ENCODE measurements at regions not wholly inside any gene's neighbourhood (a gene's known extent, or its start where the extent isn't known, plus 50 kb on each side); places are given as distances from the start of the nearest gene placed in this dataset.

DNA sequence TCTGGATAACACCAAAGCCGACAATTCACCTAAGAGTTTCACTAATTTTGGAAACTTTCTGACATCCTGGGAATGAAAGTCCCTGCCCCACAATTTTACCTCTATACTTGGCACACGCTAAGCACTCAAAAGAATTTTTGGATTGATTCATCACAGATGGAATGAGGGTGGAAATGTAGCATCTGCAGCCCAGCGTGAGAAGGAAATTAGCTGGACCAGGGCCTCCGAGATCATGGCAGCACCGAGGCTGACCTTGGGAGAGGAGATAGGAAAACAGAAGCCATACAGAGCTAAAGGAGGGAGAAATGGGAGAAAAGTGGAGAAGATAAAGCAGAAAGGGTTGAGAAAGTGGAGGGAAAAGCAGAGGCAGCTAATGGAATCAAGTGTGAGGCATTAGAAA, 606.6 kb upstream of the DPP6 start:
- TF ChIP-seq, protein P1, sequence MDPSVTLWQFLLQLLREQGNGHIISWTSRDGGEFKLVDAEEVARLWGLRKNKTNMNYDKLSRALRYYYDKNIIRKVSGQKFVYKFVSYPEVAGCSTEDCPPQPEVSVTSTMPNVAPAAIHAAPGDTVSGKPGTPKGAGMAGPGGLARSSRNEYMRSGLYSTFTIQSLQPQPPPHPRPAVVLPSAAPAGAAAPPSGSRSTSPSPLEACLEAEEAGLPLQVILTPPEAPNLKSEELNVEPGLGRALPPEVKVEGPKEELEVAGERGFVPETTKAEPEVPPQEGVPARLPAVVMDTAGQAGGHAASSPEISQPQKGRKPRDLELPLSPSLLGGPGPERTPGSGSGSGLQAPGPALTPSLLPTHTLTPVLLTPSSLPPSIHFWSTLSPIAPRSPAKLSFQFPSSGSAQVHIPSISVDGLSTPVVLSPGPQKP (IDR thresholded peaks at IDR 0.05; ENCODE audit: borderline replicate concordance, low read depth, low read length): no peak
- TF ChIP-seq, protein P2, sequence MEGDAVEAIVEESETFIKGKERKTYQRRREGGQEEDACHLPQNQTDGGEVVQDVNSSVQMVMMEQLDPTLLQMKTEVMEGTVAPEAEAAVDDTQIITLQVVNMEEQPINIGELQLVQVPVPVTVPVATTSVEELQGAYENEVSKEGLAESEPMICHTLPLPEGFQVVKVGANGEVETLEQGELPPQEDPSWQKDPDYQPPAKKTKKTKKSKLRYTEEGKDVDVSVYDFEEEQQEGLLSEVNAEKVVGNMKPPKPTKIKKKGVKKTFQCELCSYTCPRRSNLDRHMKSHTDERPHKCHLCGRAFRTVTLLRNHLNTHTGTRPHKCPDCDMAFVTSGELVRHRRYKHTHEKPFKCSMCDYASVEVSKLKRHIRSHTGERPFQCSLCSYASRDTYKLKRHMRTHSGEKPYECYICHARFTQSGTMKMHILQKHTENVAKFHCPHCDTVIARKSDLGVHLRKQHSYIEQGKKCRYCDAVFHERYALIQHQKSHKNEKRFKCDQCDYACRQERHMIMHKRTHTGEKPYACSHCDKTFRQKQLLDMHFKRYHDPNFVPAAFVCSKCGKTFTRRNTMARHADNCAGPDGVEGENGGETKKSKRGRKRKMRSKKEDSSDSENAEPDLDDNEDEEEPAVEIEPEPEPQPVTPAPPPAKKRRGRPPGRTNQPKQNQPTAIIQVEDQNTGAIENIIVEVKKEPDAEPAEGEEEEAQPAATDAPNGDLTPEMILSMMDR (conservative IDR thresholded peaks at IDR 0.05; ENCODE audit: low read depth, low read length): no peak
- TF ChIP-seq SMC3 (IDR thresholded peaks at IDR 0.05; ENCODE audit: low read depth, low read length) (no peak), MXI1 (IDR thresholded peaks at IDR 0.05; ENCODE audit: borderline replicate concordance, low read depth, low read length) (no peak)
